ENCODE measurements at regions not wholly inside any gene's neighbourhood (a gene's known extent, or its start where the extent isn't known, plus 50 kb on each side); places are given as distances from the start of the nearest gene placed in this dataset.

GRCh38 chrX:150199181-150199580, 163.9 kb upstream of the MAMLD1 start:
- no peak overlapping the region for H3K27ac ChIP-seq
- no peak for TF ChIP-seq ZFX (IDR thresholded peaks at IDR 0.05)
- no peak for TF ChIP-seq CTCF (conservative IDR thresholded peaks at IDR 0.05)

GRCh38 chrX:150199803-150200202, 163.3 kb upstream of the MAMLD1 start:
- H3K27ac ChIP-seq: no peak overlapping the region
- TF ChIP-seq CTCF (conservative IDR thresholded peaks at IDR 0.05): no peak
- TF ChIP-seq ZFX (IDR thresholded peaks at IDR 0.05): no peak

- TF ChIP-seq ZFX (IDR thresholded peaks at IDR 0.05) (no peak), CTCF (conservative IDR thresholded peaks at IDR 0.05) (no peak)
- H3K27ac ChIP-seq: no peak overlapping the region
Observed at GRCh38 chrX:150200361-150200760, 162.8 kb upstream of the MAMLD1 start.

GRCh38 chrX:150200820-150201287, 162.3 kb upstream of the MAMLD1 start:
- no peak overlapping the region for H3K27ac ChIP-seq
- TF ChIP-seq CTCF (conservative IDR thresholded peaks at IDR 0.05) (no peak), ZFX (IDR thresholded peaks at IDR 0.05) (no peak)

GRCh38 chrX:150201391-150201790, 161.7 kb upstream of the MAMLD1 start:
- no peak for TF ChIP-seq CTCF (conservative IDR thresholded peaks at IDR 0.05)
- TF ChIP-seq ZFX (IDR thresholded peaks at IDR 0.05): no peak
- H3K27ac ChIP-seq: no peak overlapping the region

- H3K27ac ChIP-seq: no peak overlapping the region
- TF ChIP-seq CTCF (conservative IDR thresholded peaks at IDR 0.05) (no peak), ZFX (IDR thresholded peaks at IDR 0.05) (no peak)
Observed at GRCh38 chrX:150201841-150202240, 161.3 kb upstream of the MAMLD1 start.

GRCh38 chrX:150202641-150203247, 160.4 kb upstream of the MAMLD1 start:
- no peak for TF ChIP-seq CTCF (conservative IDR thresholded peaks at IDR 0.05)
- no peak for TF ChIP-seq ZFX (IDR thresholded peaks at IDR 0.05)
- no peak overlapping the region for H3K27ac ChIP-seq

All from C4-2B (cell line).